Lung (tissue), 11 donors: ENCODE measurements at regions not wholly inside any gene's neighbourhood (a gene's known extent, or its start where the extent isn't known, plus 50 kb on each side); places are given as distances from the start of the nearest gene placed in this dataset.

Source experiments
- ATAC-seq: fragments of 200-7000 bp; cut with Tn5 transposase; one replicate; pipeline ENCODE4 v1.9.1; 2020; ENCODE audit warnings: moderate number of reproducible peaks; ENCODE audit not compliant: insufficient read depth, low FRiP score
- DNase-seq, 3 donors: peaks; one replicate each; pipeline ENCODE4 v3.0.0-alpha.2; 2013 to 2017
- H3K27ac ChIP-seq, 2 donors: one replicate each; pipeline ENCODE4 v1.5.1; 2013; ENCODE audit warnings: mild to moderate bottlenecking in 2 of 2, moderate library complexity in 2 of 2, control low read depth in 1 of 2, inconsistent platforms in 1 of 2, low read depth in 1 of 2, low read length in 1 of 2
- H3K27me3 ChIP-seq, 3 donors: one replicate each; pipeline ENCODE4 v1.5.1; 2013; ENCODE audit warnings: low read length in 2 of 3; ENCODE audit not compliant: control insufficient read depth in 3 of 3, insufficient read depth in 3 of 3
- H3K36me3 ChIP-seq, 4 donors: one replicate each; pipeline ENCODE4 v1.5.1; 2013; ENCODE audit warnings: low read length in 4 of 4, mild to moderate bottlenecking in 1 of 4, moderate library complexity in 1 of 4; ENCODE audit not compliant: control insufficient read depth in 4 of 4, insufficient read depth in 4 of 4
- H3K4me1 ChIP-seq, 5 donors: one replicate each; pipeline ENCODE4 v1.5.1; 2013; ENCODE audit warnings: low read length in 5 of 5, mild to moderate bottlenecking in 2 of 5, moderate library complexity in 1 of 5; ENCODE audit not compliant: control insufficient read depth in 5 of 5, insufficient read depth in 5 of 5
- H3K4me3 ChIP-seq: one replicate; pipeline ENCODE4 v1.5.1; 2013; ENCODE audit warnings: mild to moderate bottlenecking, control low read depth, moderate library complexity
- H3K9ac ChIP-seq, 2 donors: one replicate each; pipeline ENCODE4 v1.5.1; 2013; ENCODE audit warnings: low read length in 2 of 2, control low read depth in 1 of 2; ENCODE audit not compliant: insufficient read depth in 1 of 2
- H3K9me3 ChIP-seq, 4 donors: one replicate each; pipeline ENCODE4 v1.5.1; 2013; ENCODE audit warnings: low read length in 3 of 4, mild to moderate bottlenecking in 1 of 4, moderate library complexity in 1 of 4; ENCODE audit not compliant: control insufficient read depth in 4 of 4, insufficient read depth in 3 of 4
- CTCF ChIP-seq: IDR thresholded peaks from 2 replicates; pipeline ENCODE4 v1.5.1; 2012; ENCODE audit warnings: mild to moderate bottlenecking; ENCODE audit errors: control extremely low read depth, extremely low read depth
- WGBS, 2 donors: extraction: QIAGEN DNeasy Blood & Tissue Kit; methylation state at CpG; one replicate each; pipeline ENCODE4 v1.1.7; 2013; 5-methylcytosine and 5-hydroxymethylcytosine counted together
- donor health status: control.
- donor health status: control.
- donor health status: Bipolar disorder and iron deficiency.
- donor health status: healthy.
- donor health status: DM: yes; HTN: yes; CAD: no.

DNA sequence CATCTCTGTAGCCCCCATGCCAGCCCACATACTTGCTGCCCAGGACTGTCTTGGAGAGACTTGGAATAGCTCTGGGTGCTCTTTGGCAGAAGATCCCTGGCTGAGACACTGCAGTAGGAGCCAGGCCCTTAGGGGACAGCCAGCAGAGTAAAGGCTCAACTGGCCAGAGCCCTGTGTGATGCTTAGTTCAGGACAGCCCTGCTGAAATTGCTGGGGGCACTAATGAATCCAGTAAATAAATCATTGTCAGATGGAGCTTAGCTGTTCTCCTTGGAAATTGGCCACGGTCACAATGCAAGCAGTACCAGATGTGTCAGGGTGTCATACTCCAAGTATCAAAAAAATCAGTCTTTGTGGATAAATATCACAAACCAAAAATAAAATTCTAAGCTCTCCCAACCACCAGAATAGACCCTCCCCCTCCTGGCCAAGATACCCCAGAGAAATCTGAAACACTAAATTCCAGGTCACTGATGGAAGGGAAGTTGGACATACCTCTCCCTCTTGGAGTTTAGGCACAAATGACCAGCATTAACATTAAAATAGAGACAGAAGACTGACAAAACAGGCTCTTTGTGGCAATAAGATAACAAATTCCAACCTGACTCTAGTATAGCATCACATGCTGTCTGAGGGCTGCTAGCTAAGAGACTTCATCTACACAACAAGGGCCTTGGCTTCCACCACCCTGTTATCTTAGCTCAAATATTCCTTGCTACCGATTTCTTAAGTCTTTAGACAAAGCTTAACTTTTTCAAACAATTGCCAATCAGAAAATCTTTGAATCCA is 83.2 kb upstream of the DNAH14 start:
- Histone ChIP-seq H3K27me3 (no peaks in the 10 kb centered on the region), H3K4me3 (no peak overlapping the region), H3K27ac (no peak overlapping the region), H3K4me1 (no peaks in the 10 kb centered on the region), H3K9ac (no peak overlapping the region), H3K36me3 (no peaks in the 10 kb centered on the region), H3K9me3 (peaks cover 0 to 3% (median 3%) of the 10 kb centered on the region in 4 donors)
- no peak for TF ChIP-seq CTCF
- 59 to 86% methylated on average over 2 of the region's 2 CpGs for WGBS, 2 donors
- ATAC-seq (no peak), DNase-seq (no peak)

GRCh38 chr1:224850446-224850845 is 79.0 kb upstream of the DNAH14 start:
- ATAC-seq: no peak
- H3K9ac ChIP-seq: no peak overlapping the region
- H3K9me3 ChIP-seq: no peaks in the 10 kb centered on the region
- 86 to 90% methylated on average over 2 of the region's 2 CpGs for WGBS, 2 donors
- H3K27ac ChIP-seq: no peak overlapping the region
- peaks cover 0 to 2% (median 0%) of the 10 kb centered on the region in 5 donors for H3K4me1 ChIP-seq
- no peak overlapping the region for H3K4me3 ChIP-seq
- DNase-seq: no peak
- no peaks in the 10 kb centered on the region for H3K36me3 ChIP-seq
- no peaks in the 10 kb centered on the region for H3K27me3 ChIP-seq
- TF ChIP-seq CTCF: no peak

DNA sequence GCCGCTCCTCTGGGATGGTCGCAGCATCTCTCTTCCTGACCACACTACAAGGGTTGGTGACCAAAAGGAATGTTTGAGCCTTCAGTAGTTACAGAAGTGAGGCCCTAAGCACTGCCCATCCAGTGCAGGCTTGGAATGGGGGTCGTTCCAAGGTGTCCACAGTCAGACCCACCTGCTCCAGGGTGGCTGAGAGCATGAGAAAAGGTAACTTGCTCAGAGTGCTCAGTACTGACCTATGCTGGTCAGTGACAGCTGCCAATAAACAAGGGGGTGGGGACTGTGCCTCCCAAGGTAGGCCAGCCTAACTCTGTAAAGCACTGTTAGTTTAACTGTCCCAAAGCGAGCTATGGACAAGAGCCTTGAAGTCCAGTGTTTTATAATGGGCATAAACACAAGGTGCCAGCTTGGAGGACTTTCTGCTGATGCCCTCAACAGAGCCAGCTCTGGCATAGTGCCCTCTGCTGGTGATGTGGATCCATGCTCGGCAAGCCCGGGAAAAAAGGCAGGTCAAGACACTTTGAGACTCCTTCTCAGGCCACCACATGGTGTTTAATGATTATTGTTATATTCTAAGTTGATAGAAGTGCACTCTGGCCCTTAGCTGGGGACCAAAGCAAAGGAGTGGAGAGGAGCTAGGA is 78.1 kb upstream of the DNAH14 start:
- H3K4me3 ChIP-seq: no peak overlapping the region
- H3K36me3 ChIP-seq: no peaks in the 10 kb centered on the region
- H3K4me1 ChIP-seq: peaks cover 0 to 2% (median 0%) of the 10 kb centered on the region in 5 donors
- no peak overlapping the region for H3K27ac ChIP-seq
- peak; percentile 56 for TF ChIP-seq CTCF
- WGBS, 2 donors: 48 to 55% methylated on average over 6 of the region's 6 CpGs
- ATAC-seq: peak; percentile 37
- no peaks in the 10 kb centered on the region for H3K9me3 ChIP-seq
- peak in 2 of 3 donors; percentile 18 to 35 for DNase-seq
- no peaks in the 10 kb centered on the region for H3K27me3 ChIP-seq
- H3K9ac ChIP-seq: no peak overlapping the region
